NOMO-1 treated with dmso at 0.1 percent for 144 hours (cell line): ENCODE measurements at regions not wholly inside any gene's neighbourhood (a gene's known extent, or its start where the extent isn't known, plus 50 kb on each side); places are given as distances from the start of the nearest gene placed in this dataset.

Source experiments
- DNase-seq: peaks from one replicate; lab custom pipeline; 2025; ENCODE audit not compliant: unreplicated experiment; lab: John Stamatoyannopoulos, UW

GRCh38 chr11:116449522-116449921 lies 323.3 kb downstream of the BUD13 start:
- DNase-seq: no peak

- DNase-seq: no peak
These were observed 326.5 kb downstream of the BUD13 start for GRCh38 chr11:116446048-116446941.

GRCh38 chr11:116445108-116446047 lies 327.4 kb downstream of the BUD13 start:
- no peak for DNase-seq

- no peak for DNase-seq
These were observed 330.5 kb downstream of the BUD13 start for GRCh38 chr11:116442238-116442752.

GRCh38 chr11:116439361-116439677 lies 333.5 kb downstream of the BUD13 start:
- DNase-seq: no peak

GRCh38 chr11:116438651-116439360 lies 334.0 kb downstream of the BUD13 start:
- DNase-seq: no peak

GRCh38 chr11:116434986-116435385 lies 337.8 kb downstream of the BUD13 start:
- no peak for DNase-seq

- no peak for DNase-seq
These were observed 340.5 kb downstream of the BUD13 start for GRCh38 chr11:116432301-116432700.

GRCh38 chr11:116431842-116432241 lies 340.9 kb downstream of the BUD13 start:
- no peak for DNase-seq

- no peak for DNase-seq
These were observed 344.2 kb downstream of the BUD13 start for GRCh38 chr11:116428638-116428975.

- no peak for DNase-seq
These were observed 344.7 kb downstream of the BUD13 start for GRCh38 chr11:116427903-116428637.

- DNase-seq: no peak
These were observed 345.4 kb downstream of the BUD13 start for GRCh38 chr11:116427337-116427902.

- DNase-seq: no peak
These were observed 346.0 kb downstream of the BUD13 start for GRCh38 chr11:116426761-116427160.

GRCh38 chr11:116424615-116425261 lies 348.0 kb downstream of the BUD13 start:
- DNase-seq: no peak

- DNase-seq: no peak
These were observed 349.7 kb downstream of the BUD13 start for GRCh38 chr11:116422956-116423600.

- DNase-seq: no peak
These were observed 350.2 kb downstream of the BUD13 start for GRCh38 chr11:116422556-116422955.

GRCh38 chr11:116421529-116422185 lies 351.1 kb downstream of the BUD13 start:
- no peak for DNase-seq

GRCh38 chr11:116420770-116421528 lies 351.8 kb downstream of the BUD13 start:
- DNase-seq: no peak
